ENCODE measurements at regions not wholly inside any gene's neighbourhood (a gene's known extent, or its start where the extent isn't known, plus 50 kb on each side); places are given as distances from the start of the nearest gene placed in this dataset.
"Not testable (repeated sequence)": the region's sequence is repeated elsewhere in the genome, so short reads cannot be mapped to it uniquely, and the experiment has no call there.

DNA sequence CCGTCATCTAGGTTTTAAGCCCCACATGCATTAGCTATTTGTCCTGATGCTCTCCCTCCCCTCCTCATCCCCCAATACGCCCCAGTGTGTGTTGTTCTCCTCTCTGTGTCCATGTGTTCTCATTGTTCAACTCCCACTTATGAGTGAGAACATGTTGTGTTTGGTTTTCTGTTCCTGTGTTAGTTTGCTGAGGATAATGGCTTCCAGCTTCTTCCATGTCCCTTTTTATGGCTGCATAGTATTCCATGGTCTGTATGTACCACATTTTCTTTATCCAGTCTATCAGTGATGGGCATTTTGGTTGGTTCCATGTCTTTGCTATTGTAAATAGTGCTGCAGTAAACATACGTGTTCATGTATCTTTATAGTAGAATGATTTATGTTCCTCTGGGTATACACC, 59.0 kb upstream of the ATXN1 start:
- not testable (repeated sequence) for DNase-seq, H3K9me3 Mint-ChIP-seq, H3K36me3 Mint-ChIP-seq, H3K27ac Mint-ChIP-seq, H3K4me1 Mint-ChIP-seq, H3K4me3 Mint-ChIP-seq
- peaks cover 18% of the 10 kb centered on the region for H3K27me3 Mint-ChIP-seq

DNA sequence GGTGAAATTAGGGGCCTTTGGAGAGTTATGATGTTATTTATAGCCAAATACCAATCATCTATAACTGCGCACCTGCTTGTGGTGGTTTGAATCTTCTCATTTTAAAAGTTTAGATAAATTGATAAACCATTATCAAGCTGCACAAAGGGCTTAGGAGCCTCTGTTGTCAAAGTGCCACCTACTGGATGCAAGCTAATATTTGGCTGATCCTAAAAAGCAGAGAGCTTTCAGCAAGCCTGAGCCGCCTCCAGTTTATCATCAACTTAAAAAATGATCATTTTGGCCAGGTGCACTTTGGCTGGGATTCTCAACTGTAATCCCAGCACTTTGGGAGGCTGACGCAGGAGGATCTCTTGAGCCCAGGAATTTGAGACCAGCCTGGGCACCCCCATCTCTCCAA, 58.5 kb upstream of the ATXN1 start:
- Mint-ChIP-seq H3K4me3 (no peak overlapping the region), H3K9me3 (no peaks in the 10 kb centered on the region), H3K4me1 (peaks cover 3% of the 10 kb centered on the region), H3K27ac (no peak overlapping the region), H3K27me3 (peaks cover 17% of the 10 kb centered on the region), H3K36me3 (no peaks in the 10 kb centered on the region)
- no peak for DNase-seq

- H3K27ac Mint-ChIP-seq, result no peak overlapping the region
- no peaks in the 10 kb centered on the region for H3K4me1 Mint-ChIP-seq
- no peak for DNase-seq
- H3K27me3 Mint-ChIP-seq, result peaks cover 13% of the 10 kb centered on the region
- no peaks in the 10 kb centered on the region for H3K36me3 Mint-ChIP-seq
- no peak overlapping the region for H3K4me3 Mint-ChIP-seq
- no peaks in the 10 kb centered on the region for H3K9me3 Mint-ChIP-seq
Measured at GRCh38 chr6:16818992-16819626, 57.8 kb upstream of the ATXN1 start.

DNA sequence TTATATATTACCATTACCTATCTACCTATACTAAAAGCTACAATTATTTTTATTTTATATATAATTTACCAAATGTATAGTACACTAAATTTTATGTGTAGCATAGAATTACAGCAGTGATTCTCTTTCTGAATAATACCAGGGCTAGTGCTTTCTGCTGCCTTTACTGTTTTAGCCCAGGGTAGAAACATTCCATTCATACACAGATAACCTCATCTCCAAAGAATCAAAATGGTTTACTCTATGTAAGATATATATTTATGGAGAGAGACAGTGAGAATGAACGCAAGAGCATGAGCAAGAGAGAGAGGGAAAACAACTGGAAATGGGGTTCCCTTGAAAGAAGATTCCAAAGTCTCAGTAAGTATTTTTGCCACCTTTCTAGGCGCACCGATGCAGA, 56.3 kb upstream of the ATXN1 start:
- H3K9me3 Mint-ChIP-seq, result peaks cover 9% of the 10 kb centered on the region
- H3K4me1 Mint-ChIP-seq, result no peaks in the 10 kb centered on the region
- no peak overlapping the region for H3K4me3 Mint-ChIP-seq
- H3K36me3 Mint-ChIP-seq, result peaks cover 9% of the 10 kb centered on the region
- no peak overlapping the region for H3K27ac Mint-ChIP-seq
- peaks cover 8% of the 10 kb centered on the region for H3K27me3 Mint-ChIP-seq
- no peak for DNase-seq

DNA sequence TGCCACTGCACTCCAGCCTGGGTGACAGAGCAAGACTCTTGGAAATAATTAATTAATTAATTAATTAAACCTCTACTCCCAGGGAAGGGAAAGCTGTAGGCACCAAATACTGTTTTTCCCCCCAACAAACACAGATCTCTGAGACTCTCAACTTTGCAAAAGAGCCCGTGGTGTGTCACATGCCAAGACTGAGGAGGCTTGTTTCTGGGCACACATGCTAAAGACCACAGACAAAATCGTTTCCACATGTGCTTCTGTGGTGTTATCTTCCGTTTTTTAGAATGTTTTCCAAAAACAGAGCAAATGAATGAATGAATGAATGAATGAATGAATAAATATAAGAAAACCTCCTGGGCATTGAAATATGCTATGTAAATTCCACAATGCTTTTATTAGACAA, 55.6 kb upstream of the ATXN1 start:
- H3K27ac Mint-ChIP-seq, result no peak overlapping the region
- H3K4me1 Mint-ChIP-seq, result no peaks in the 10 kb centered on the region
- H3K27me3 Mint-ChIP-seq, result peaks cover 8% of the 10 kb centered on the region
- no peak for DNase-seq
- no peak overlapping the region for H3K4me3 Mint-ChIP-seq
- H3K36me3 Mint-ChIP-seq, result peaks cover 12% of the 10 kb centered on the region
- peaks cover 16% of the 10 kb centered on the region for H3K9me3 Mint-ChIP-seq

DNA sequence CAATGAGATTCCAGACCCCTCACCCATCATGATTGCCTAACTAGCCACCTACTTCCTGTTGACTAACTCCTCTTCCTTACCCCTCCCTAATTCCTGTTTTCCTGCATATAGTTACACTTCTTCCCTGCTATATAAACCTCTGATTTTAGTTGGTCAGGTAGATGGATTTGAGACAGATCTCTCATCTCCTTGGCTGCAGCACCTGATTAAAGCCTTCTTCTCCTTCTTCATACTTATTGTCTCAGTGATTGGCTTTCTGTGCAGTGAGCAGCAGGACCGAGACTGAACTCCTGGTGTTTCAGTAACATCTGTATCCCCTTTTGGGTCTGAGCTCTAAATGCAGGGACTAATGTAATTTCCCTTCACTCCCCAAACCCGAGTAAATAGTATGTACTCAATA, 51.7 kb upstream of the ATXN1 start:
- H3K36me3 Mint-ChIP-seq, result peaks cover 18% of the 10 kb centered on the region
- H3K27ac Mint-ChIP-seq, result no peak overlapping the region
- no peaks in the 10 kb centered on the region for H3K27me3 Mint-ChIP-seq
- no peak for DNase-seq
- peaks cover 26% of the 10 kb centered on the region for H3K9me3 Mint-ChIP-seq
- no peak overlapping the region for H3K4me3 Mint-ChIP-seq
- peaks cover 6% of the 10 kb centered on the region for H3K4me1 Mint-ChIP-seq

DNA sequence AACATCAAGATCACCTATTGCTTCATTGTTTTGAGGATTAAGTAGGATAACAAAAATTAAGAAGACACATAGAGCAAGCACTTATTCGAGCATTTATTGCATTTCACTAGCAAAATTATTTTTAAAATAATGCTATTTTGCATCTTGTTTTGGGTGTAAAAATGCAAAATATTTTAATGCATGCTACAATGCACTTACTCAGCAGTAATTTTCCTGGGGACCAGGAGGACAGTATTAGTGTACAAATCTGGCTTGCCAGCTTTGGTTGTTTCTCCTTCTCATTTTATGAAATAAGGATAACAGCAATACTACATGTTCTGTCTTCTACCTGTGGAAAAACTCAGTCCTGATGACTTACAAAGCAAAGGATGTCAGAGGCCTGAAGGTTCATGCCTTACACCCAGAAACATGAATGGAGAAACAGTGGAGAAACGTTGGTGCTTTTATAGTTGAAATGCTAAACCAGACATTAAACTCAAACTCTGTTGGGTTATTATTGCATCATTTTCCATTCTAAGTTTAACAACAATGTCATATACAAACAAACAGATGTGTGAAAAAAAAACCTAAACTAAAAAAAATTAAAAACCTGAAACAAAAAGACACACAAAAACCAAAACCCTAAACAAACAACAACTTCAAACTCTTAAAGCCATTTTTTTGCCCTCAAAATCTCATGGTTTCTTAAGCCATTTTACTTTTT, 50.2 kb upstream of the ATXN1 start:
- Mint-ChIP-seq H3K4me3 (no peak overlapping the region), H3K4me1 (peaks cover 6% of the 10 kb centered on the region), H3K27me3 (peaks cover 2% of the 10 kb centered on the region), H3K27ac (no peak overlapping the region), H3K9me3 (peaks cover 26% of the 10 kb centered on the region), H3K36me3 (peaks cover 18% of the 10 kb centered on the region)
- DNase-seq, result no peak

Data from activated naive CD8-positive, alpha-beta T cell treated with anti-CD3 and anti-CD28 coated beads for 36 hours (primary cell).